ENCODE measurements at regions not wholly inside any gene's neighbourhood (a gene's known extent, or its start where the extent isn't known, plus 50 kb on each side); places are given as distances from the start of the nearest gene placed in this dataset.

- Mint-ChIP-seq H3K9me3 (peaks cover 0 to 10% of the 10 kb centered on the region in 2 donors), H3K36me3 (no peaks in the 10 kb centered on the region), H3K27ac (no peak overlapping the region)
- no peak for DNase-seq (ENCODE audit: low spot score in 2 of 2)
- no peak for ATAC-seq
These were observed 1983.2 kb downstream of the EFNA5 start for GRCh38 chr5:105687493-105687892.

GRCh38 chr5:105685884-105686283 is 1984.9 kb downstream of the EFNA5 start:
- ATAC-seq (no peak), DNase-seq (ENCODE audit: low spot score in 2 of 2) (no peak)
- H3K36me3 Mint-ChIP-seq = no peaks in the 10 kb centered on the region
- peaks cover 0 to 10% of the 10 kb centered on the region in 2 donors for H3K9me3 Mint-ChIP-seq
- no peak overlapping the region for H3K27ac Mint-ChIP-seq

- ATAC-seq (no peak), DNase-seq (ENCODE audit: low spot score in 2 of 2) (no peak)
- H3K27ac Mint-ChIP-seq = no peak overlapping the region
- peaks cover 0 to 10% of the 10 kb centered on the region in 2 donors for H3K9me3 Mint-ChIP-seq
- no peaks in the 10 kb centered on the region for H3K36me3 Mint-ChIP-seq
These were observed 1985.9 kb downstream of the EFNA5 start for GRCh38 chr5:105684799-105685198.

- Mint-ChIP-seq H3K9me3 (peaks cover 5 to 10% of the 10 kb centered on the region in 2 donors), H3K36me3 (no peaks in the 10 kb centered on the region), H3K27ac (no peak overlapping the region)
- ATAC-seq (no peak), DNase-seq (ENCODE audit: low spot score in 2 of 2) (no peak)
These were observed 1989.8 kb downstream of the EFNA5 start for GRCh38 chr5:105680858-105681475.

- Mint-ChIP-seq H3K9me3 (peaks cover 9 to 10% of the 10 kb centered on the region in 2 donors), H3K36me3 (no peaks in the 10 kb centered on the region), H3K27ac (no peak overlapping the region)
- ATAC-seq = no peak
- no peak for DNase-seq (ENCODE audit: low spot score in 2 of 2)
These were observed 1993.4 kb downstream of the EFNA5 start for GRCh38 chr5:105677291-105677690.

GRCh38 chr5:105670596-105670995 is 2000.1 kb downstream of the EFNA5 start:
- DNase-seq (ENCODE audit: low spot score in 2 of 2) (no peak), ATAC-seq (no peak)
- no peak overlapping the region for H3K27ac Mint-ChIP-seq

GRCh38 chr5:105663671-105664070 is 2007.1 kb downstream of the EFNA5 start:
- no peaks in the 10 kb centered on the region for H3K36me3 Mint-ChIP-seq
- no peak overlapping the region for H3K27ac Mint-ChIP-seq
- ATAC-seq = no peak
- no peak for DNase-seq (ENCODE audit: low spot score in 2 of 2)
- peaks cover 13 to 15% of the 10 kb centered on the region in 2 donors for H3K9me3 Mint-ChIP-seq

More at GRCh38 chr5:105670596-105670995, 2000.1 kb downstream of the EFNA5 start:
- Mint-ChIP-seq H3K9me3 (peaks cover 31 to 40% of the 10 kb centered on the region in 2 donors), H3K36me3 (no peaks in the 10 kb centered on the region)

- Mint-ChIP-seq H3K36me3 (no peaks in the 10 kb centered on the region), H3K9me3 (no peaks in the 10 kb centered on the region), H3K27ac (no peak overlapping the region)
- DNase-seq (ENCODE audit: low spot score in 2 of 2) (no peak), ATAC-seq (no peak)
These were observed 2011.3 kb downstream of the EFNA5 start for GRCh38 chr5:105659396-105659795.

- Mint-ChIP-seq H3K27ac (no peak overlapping the region), H3K36me3 (no peaks in the 10 kb centered on the region), H3K9me3 (peaks cover 13 to 18% of the 10 kb centered on the region in 2 donors)
- ATAC-seq (no peak), DNase-seq (ENCODE audit: low spot score in 2 of 2) (no peak)
These were observed 2030.4 kb downstream of the EFNA5 start for GRCh38 chr5:105640328-105640727.

- peaks cover 13 to 18% of the 10 kb centered on the region in 2 donors for H3K9me3 Mint-ChIP-seq
- no peak overlapping the region for H3K27ac Mint-ChIP-seq
These were observed 2031.2 kb downstream of the EFNA5 start for GRCh38 chr5:105639511-105639910.

GRCh38 chr5:105639068-105639467 is 2031.7 kb downstream of the EFNA5 start:
- DNase-seq (ENCODE audit: low spot score in 2 of 2) (no peak), ATAC-seq (no peak)
- H3K27ac Mint-ChIP-seq = no peak overlapping the region
- H3K9me3 Mint-ChIP-seq = peaks cover 8 to 16% of the 10 kb centered on the region in 2 donors
- H3K36me3 Mint-ChIP-seq = no peaks in the 10 kb centered on the region

More at GRCh38 chr5:105639511-105639910, 2031.2 kb downstream of the EFNA5 start:
- no peaks in the 10 kb centered on the region for H3K36me3 Mint-ChIP-seq
- ATAC-seq (no peak), DNase-seq (ENCODE audit: low spot score in 2 of 2) (no peak)

GRCh38 chr5:105638437-105638836 is 2032.3 kb downstream of the EFNA5 start:
- ATAC-seq (no peak), DNase-seq (ENCODE audit: low spot score in 2 of 2) (no peak)
- Mint-ChIP-seq H3K9me3 (peaks cover 4 to 13% of the 10 kb centered on the region in 2 donors), H3K27ac (no peak overlapping the region), H3K36me3 (no peaks in the 10 kb centered on the region)

GRCh38 chr5:105632043-105632442 is 2038.7 kb downstream of the EFNA5 start:
- H3K27ac Mint-ChIP-seq = no peak overlapping the region
- no peaks in the 10 kb centered on the region for H3K36me3 Mint-ChIP-seq
- ATAC-seq (no peak), DNase-seq (ENCODE audit: low spot score in 2 of 2) (no peak)
- H3K9me3 Mint-ChIP-seq = peaks cover 9 to 15% of the 10 kb centered on the region in 2 donors

GRCh38 chr5:105630803-105631202 is 2039.9 kb downstream of the EFNA5 start:
- no peak for DNase-seq (ENCODE audit: low spot score in 2 of 2)
- Mint-ChIP-seq H3K27ac (no peak overlapping the region), H3K36me3 (no peaks in the 10 kb centered on the region), H3K9me3 (peaks cover 6 to 12% of the 10 kb centered on the region in 2 donors)
- no peak for ATAC-seq

GRCh38 chr5:105619725-105620124 is 2051.0 kb downstream of the EFNA5 start:
- DNase-seq (ENCODE audit: low spot score in 2 of 2) (no peak), ATAC-seq (no peak)
- Mint-ChIP-seq H3K9me3 (peaks cover 6 to 8% of the 10 kb centered on the region in 2 donors), H3K36me3 (no peaks in the 10 kb centered on the region), H3K27ac (no peak overlapping the region)

- no peak for ATAC-seq
- H3K36me3 Mint-ChIP-seq = no peaks in the 10 kb centered on the region
- H3K9me3 Mint-ChIP-seq = peaks cover 6 to 8% of the 10 kb centered on the region in 2 donors
These were observed 2053.1 kb downstream of the EFNA5 start for GRCh38 chr5:105617436-105618215.

GRCh38 chr5:105616599-105616998 is 2054.0 kb upstream of the NUDT12 start:
- no peaks in the 10 kb centered on the region for H3K9me3 Mint-ChIP-seq
- no peak for ATAC-seq
- no peak for DNase-seq (ENCODE audit: low spot score in 2 of 2)
- no peaks in the 10 kb centered on the region for H3K36me3 Mint-ChIP-seq
- no peak overlapping the region for H3K27ac Mint-ChIP-seq

More at GRCh38 chr5:105617436-105618215, 2053.1 kb downstream of the EFNA5 start:
- no peak for DNase-seq (ENCODE audit: low spot score in 2 of 2)
- H3K27ac Mint-ChIP-seq = no peak overlapping the region

All from activated naive CD4-positive, alpha-beta T cell treated with anti-CD3 and anti-CD28 coated beads, Interleukin-2, amount 50 U/mL, for 72 hours (primary cell).